Neural cell (in vitro differentiated cells): ENCODE measurements at regions not wholly inside any gene's neighbourhood (a gene's known extent, or its start where the extent isn't known, plus 50 kb on each side); places are given as distances from the start of the nearest gene placed in this dataset.

Source experiments
- EP300 ChIP-seq: fragments of 450-650 bp; conservative IDR thresholded peaks from 2 replicates; pipeline ENCODE4 v1.6.1; 2014; ENCODE audit warnings: antibody characterized with exemption, mild to moderate bottlenecking, moderate library complexity; ENCODE audit not compliant: poor library complexity, severe bottlenecking
- EZH2 ChIP-seq: fragments of 200-600, 300-800 bp; shearing (Covaris generic), sonication (generic); IDR thresholded peaks from 2 replicates; pipeline ENCODE4 v1.6.1; 2014; ENCODE audit warnings: antibody characterized with exemption, low read length, borderline replicate concordance, mild to moderate bottlenecking; ENCODE audit not compliant: insufficient read depth, poor library complexity, severe bottlenecking
- MXI1 ChIP-seq: fragments of 450-650 bp; conservative IDR thresholded peaks from 2 replicates; pipeline ENCODE4 v1.6.1; 2014; ENCODE audit warnings: antibody characterized with exemption, mild to moderate bottlenecking; ENCODE audit not compliant: poor library complexity, severe bottlenecking
- POLR2AphosphoS5 ChIP-seq: IDR thresholded peaks from 2 replicates; pipeline ENCODE4 v1.6.1; 2012
- RAD21 ChIP-seq: fragments of 450-650 bp; conservative IDR thresholded peaks from 2 replicates; pipeline ENCODE4 v1.6.1; 2014; ENCODE audit warnings: antibody characterized with exemption, mild to moderate bottlenecking, moderate library complexity
- REST ChIP-seq: IDR thresholded peaks from 2 replicates; pipeline ENCODE4 v1.6.1; 2012; ENCODE audit warnings: borderline replicate concordance
- SMC3 ChIP-seq: fragments of 450-650 bp; conservative IDR thresholded peaks from 2 replicates; pipeline ENCODE4 v1.6.1; 2014; ENCODE audit warnings: antibody characterized with exemption, mild to moderate bottlenecking, moderate library complexity; ENCODE audit not compliant: poor library complexity
- TAF1 ChIP-seq: IDR thresholded peaks from 2 replicates; pipeline ENCODE4 v1.6.1; 2012; ENCODE audit warnings: low read depth
- TF ChIP-seq, protein P1 (sequence below): fragments of 450-650 bp; IDR thresholded peaks from 2 replicates; pipeline ENCODE4 v1.5.1; 2014; ENCODE audit warnings: antibody characterized with exemption, mild to moderate bottlenecking, moderate library complexity; ENCODE audit not compliant: poor library complexity, severe bottlenecking

DNA sequence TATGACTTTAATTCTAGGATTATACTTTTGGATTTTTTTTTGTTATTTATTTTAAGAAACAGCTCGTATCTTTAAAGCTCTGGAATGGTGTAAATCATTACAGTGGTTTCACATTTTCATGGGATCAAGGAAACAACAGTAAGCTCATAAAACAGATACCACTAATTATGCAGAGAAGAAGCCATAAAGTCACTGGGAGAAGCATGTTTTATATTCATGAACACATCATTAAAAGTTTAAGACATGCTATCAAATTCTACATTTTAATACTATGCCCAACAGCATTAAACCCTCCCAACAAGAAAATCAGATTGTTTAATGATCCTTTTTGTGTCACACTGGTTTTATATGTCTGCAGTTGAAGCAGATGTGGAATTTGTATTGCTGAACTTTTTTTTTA lies 149.9 kb downstream of the FBXO8 start:
- TF ChIP-seq, protein P1, sequence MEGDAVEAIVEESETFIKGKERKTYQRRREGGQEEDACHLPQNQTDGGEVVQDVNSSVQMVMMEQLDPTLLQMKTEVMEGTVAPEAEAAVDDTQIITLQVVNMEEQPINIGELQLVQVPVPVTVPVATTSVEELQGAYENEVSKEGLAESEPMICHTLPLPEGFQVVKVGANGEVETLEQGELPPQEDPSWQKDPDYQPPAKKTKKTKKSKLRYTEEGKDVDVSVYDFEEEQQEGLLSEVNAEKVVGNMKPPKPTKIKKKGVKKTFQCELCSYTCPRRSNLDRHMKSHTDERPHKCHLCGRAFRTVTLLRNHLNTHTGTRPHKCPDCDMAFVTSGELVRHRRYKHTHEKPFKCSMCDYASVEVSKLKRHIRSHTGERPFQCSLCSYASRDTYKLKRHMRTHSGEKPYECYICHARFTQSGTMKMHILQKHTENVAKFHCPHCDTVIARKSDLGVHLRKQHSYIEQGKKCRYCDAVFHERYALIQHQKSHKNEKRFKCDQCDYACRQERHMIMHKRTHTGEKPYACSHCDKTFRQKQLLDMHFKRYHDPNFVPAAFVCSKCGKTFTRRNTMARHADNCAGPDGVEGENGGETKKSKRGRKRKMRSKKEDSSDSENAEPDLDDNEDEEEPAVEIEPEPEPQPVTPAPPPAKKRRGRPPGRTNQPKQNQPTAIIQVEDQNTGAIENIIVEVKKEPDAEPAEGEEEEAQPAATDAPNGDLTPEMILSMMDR: no peak
- no peak for TF ChIP-seq REST
- TF ChIP-seq POLR2AphosphoS5: no peak
- TF ChIP-seq EP300: no peak
- no peak for TF ChIP-seq EZH2
- no peak for TF ChIP-seq TAF1
- no peak for TF ChIP-seq MXI1
- TF ChIP-seq RAD21: no peak
- no peak for TF ChIP-seq SMC3
